Heart left ventricle (tissue), 13 donors: ENCODE measurements at regions not wholly inside any gene's neighbourhood (a gene's known extent, or its start where the extent isn't known, plus 50 kb on each side); places are given as distances from the start of the nearest gene placed in this dataset.

Experiments
- POLR2A ChIP-seq, 2 donors: fragments of 450-650 bp; IDR thresholded peaks; one replicate each; pipeline ENCODE4 v1.6.1; 2017; ENCODE audit warnings: antibody characterized with exemption in 2 of 2, mild to moderate bottlenecking in 2 of 2, moderate library complexity in 2 of 2
- TF ChIP-seq, protein P1 (sequence below), 12 donors: fragments of 200-600 bp; sonication (generic) in 4 of 12; IDR thresholded peaks; one replicate each; pipeline versions ENCODE4 v1.5.0 to v1.8.0; 2018 to 2022; ENCODE audit warnings: antibody characterized with exemption in 12 of 12, mild to moderate bottlenecking in 5 of 12
- donor health status: ischemic (EF 13 %, LVEDD 7.1; RV severe dilation, severe dysfunction).
- donor health status: DM: no; HTN: yes; CAD: no.
- donor health status: DM: no; HTN: no; CAD: no.
- donor health status: ischemic (EF 25% LVEDD 6.9; RV normal size, moderate dysfunction).
- donor health status: ischemic (EF 25% LVEDD 5.7; RV mildly dilated, moderate dysfunction).
- donor health status: ischemic (EF 35%, LVEDD 5.7; RV mildly dilated, moderate dysfunction).
- donor health status: nonischemic (EF 11% LVEDD 7.7; RV severe dilation, severe dysfunction).
- donor health status: DM: yes; HTN: yes; CAD: no.
- donor health status: PGD.
- donor health status: ischemic (EF 29% LVEDD 5.4; RV normal size, mild dysfunction).
- donor health status: nonischemic (EF 23%, LVEDD 6.1; RV moderate dilation, normal function).

DNA sequence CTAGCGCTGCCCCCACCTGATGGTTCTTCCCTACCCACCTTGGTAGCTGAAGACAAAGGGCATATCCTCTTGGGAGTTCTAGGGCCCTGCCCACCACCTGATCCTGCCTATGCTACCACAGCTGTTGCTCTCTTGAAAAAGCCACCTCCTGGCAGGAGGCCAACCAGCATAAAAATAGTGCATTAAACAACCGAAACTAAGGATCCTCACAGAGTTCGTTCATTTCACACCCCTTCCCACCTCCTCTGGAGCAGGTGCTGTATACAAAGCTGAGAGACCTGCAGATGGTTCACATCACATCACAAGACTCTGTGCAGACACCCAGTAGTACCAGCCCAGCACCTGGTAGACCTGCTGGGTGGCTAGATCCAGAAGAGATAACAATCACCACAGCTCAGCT lies 1348.0 kb upstream of the TMEFF2 start:
- no peak for TF ChIP-seq POLR2A (IDR thresholded peaks at IDR 0.05)
- TF ChIP-seq, protein P1, sequence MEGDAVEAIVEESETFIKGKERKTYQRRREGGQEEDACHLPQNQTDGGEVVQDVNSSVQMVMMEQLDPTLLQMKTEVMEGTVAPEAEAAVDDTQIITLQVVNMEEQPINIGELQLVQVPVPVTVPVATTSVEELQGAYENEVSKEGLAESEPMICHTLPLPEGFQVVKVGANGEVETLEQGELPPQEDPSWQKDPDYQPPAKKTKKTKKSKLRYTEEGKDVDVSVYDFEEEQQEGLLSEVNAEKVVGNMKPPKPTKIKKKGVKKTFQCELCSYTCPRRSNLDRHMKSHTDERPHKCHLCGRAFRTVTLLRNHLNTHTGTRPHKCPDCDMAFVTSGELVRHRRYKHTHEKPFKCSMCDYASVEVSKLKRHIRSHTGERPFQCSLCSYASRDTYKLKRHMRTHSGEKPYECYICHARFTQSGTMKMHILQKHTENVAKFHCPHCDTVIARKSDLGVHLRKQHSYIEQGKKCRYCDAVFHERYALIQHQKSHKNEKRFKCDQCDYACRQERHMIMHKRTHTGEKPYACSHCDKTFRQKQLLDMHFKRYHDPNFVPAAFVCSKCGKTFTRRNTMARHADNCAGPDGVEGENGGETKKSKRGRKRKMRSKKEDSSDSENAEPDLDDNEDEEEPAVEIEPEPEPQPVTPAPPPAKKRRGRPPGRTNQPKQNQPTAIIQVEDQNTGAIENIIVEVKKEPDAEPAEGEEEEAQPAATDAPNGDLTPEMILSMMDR (IDR thresholded peaks at IDR 0.05): no peak
